H7 (cell line): ENCODE measurements at regions not wholly inside any gene's neighbourhood (a gene's known extent, or its start where the extent isn't known, plus 50 kb on each side); places are given as distances from the start of the nearest gene placed in this dataset.
"Not testable (repeated sequence)": the region's sequence is repeated elsewhere in the genome, so short reads cannot be mapped to it uniquely, and the experiment has no call there.

Experiments used
- DNase-seq: peaks from one replicate; pipeline ENCODE4 v3.0.0; 2012
- H3K27me3 ChIP-seq: 2 replicates; pipeline ENCODE4 v1.6.0; 2011; ENCODE audit warnings: mild to moderate bottlenecking, low read length; ENCODE audit not compliant: control insufficient read depth, insufficient read depth
- H3K36me3 ChIP-seq: replicated peaks from 2 replicates; pipeline ENCODE4 v1.5.1; 2011; ENCODE audit warnings: low read length; ENCODE audit not compliant: control insufficient read depth, insufficient read depth
- H3K4me3 ChIP-seq: 2 replicates; pipeline ENCODE4 v1.5.1; 2011; ENCODE audit warnings: low read depth, mild to moderate bottlenecking, control low read depth, low read length, moderate library complexity; ENCODE audit not compliant: insufficient read depth

GRCh38 chr5:171534043-171534895, 114.8 kb downstream of the FGF18 start:
- H3K36me3 ChIP-seq: no peaks in the 10 kb centered on the region
- H3K4me3 ChIP-seq: no peak overlapping the region
- H3K27me3 ChIP-seq: no peaks in the 10 kb centered on the region
- DNase-seq: no peak

DNA sequence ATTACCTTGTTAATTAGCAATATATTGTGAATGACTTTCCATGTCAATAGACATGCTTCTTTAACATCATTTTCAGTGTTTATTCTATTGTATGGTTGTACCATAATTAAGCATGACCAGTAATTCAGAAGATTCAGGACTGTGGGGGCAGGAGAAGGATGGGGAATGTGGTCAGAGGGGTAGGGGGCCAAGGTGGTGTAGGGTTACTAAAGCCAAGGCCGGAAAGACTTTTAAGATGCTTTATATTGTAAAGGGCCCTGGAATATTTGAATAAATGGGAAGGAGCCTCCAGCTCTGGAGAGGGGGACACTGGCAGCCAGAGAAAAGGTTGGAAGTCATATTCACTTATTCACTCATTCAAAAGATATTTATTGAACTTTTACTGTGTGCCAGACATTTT, 115.7 kb downstream of the FGF18 start:
- H3K27me3 ChIP-seq: no peaks in the 10 kb centered on the region
- DNase-seq: no peak
- H3K4me3 ChIP-seq: no peak overlapping the region
- H3K36me3 ChIP-seq: no peaks in the 10 kb centered on the region

GRCh38 chr5:171537070-171537849, 117.8 kb downstream of the FGF18 start:
- no peaks in the 10 kb centered on the region for H3K36me3 ChIP-seq
- DNase-seq: no peak
- H3K4me3 ChIP-seq: no peak overlapping the region
- no peaks in the 10 kb centered on the region for H3K27me3 ChIP-seq

DNA sequence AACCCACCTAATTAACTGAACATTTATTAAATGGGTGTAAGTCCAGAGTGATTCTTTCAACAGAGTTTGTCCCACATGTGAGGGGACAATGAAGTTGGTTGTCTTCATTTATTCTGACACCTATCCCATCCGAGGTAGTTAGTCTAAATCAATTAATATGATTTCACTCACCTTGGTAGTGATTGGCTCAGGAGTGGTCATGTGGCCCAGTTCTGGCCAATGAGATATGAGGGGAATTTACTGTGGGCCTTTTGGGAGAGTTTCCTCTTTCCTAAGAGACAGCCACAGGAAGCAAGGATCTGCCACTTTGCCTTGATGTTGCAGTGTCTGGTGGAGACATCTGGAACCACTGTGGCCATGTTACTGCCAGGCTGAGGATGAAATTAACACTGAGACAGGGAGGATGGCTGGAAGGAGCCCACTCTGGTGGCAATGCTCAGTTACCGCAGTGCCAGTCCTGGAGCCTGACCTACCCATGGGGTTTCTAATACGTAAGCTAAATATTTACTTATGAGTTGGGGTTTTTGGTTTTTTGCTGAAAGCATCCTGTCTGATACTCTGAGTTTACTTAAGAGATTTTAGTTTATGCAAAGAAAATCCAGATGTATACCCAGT, 118.6 kb downstream of the FGF18 start:
- DNase-seq: no peak
- Histone ChIP-seq H3K4me3 (no peak overlapping the region), H3K36me3 (no peaks in the 10 kb centered on the region)

DNA sequence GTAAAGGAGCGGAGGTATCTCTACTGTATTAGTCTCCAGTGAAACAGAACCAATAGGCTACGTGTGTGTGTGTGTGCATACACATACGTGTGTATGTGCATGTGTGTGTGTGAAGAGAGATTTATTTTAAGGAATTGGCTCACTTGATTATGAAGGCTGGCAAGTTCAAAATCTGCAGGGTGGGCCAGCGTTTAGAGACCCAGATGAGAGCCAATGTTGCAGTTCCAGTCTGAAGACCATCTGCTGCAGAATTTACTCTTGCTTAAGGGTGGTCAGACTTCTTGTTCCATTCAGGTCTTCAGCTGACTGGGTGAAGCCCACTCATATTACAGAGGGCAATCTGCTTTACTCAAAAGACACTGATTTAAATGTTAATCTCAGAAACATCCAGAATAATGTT, 119.2 kb downstream of the FGF18 start:
- Histone ChIP-seq H3K4me3 (no peak overlapping the region), H3K27me3 (no peaks in the 10 kb centered on the region), H3K36me3 (no peaks in the 10 kb centered on the region)
- no peak for DNase-seq

More for the DNA sequence above, 118.6 kb downstream of the FGF18 start:
- no peaks in the 10 kb centered on the region for H3K27me3 ChIP-seq

GRCh38 chr5:171540865-171541264, 121.4 kb downstream of the FGF18 start:
- DNase-seq: no peak
- H3K27me3 ChIP-seq: no peaks in the 10 kb centered on the region
- no peaks in the 10 kb centered on the region for H3K36me3 ChIP-seq
- H3K4me3 ChIP-seq: no peak overlapping the region

DNA sequence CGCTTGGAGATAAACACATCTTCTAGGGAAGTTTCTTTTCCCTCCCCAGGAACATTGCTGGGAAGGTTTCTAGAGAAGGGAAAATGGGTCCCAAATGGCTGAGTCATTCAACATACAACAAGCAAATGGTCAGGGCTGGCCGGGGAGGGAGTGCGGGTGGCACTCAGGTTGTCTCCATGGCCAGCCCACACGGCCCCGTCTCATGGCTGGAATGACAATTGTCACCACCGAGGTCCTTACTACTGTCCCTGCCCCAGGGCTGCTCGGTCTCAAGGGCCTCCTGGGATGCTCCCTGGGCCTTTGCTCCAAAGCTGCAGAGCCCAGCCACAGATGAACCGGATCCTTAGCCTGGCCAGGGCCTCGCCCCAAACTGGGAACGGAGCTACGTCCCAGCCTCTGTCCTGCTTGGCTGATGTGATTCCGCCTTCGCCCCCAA, 121.9 kb downstream of the FGF18 start:
- DNase-seq: no peak
- Histone ChIP-seq H3K27me3 (no peaks in the 10 kb centered on the region), H3K4me3 (no peak overlapping the region), H3K36me3 (no peaks in the 10 kb centered on the region)

DNA sequence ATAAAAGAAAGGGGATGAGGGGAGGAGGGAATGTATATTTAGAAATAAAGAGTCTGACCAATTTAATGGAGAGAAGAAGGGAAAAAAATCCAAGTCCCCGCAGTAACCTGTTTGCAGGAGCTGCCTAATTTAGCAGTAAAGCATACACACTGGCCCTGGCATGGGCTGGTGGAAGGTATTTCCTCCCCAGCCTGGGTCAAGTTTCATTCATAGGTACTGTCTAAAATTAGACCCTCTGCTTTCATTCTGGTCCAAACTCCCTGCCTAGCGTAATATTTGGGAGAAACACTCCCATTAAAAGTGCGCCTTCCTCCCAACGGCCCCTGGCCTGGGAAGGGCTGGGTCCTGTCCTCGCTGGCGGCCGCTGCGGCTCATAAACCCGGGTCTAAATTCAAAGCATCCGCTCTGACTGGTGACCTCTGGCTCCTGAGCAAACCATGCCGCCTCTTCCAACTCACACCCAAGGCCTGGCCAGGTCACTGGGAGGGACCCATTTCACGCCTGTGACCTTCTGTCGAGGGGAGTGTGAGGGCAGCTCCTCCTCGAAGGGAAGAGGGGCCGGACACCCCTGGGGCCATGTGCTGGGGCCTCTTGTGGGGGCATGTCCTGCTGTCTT, 123.2 kb downstream of the FGF18 start:
- no peak for DNase-seq
- Histone ChIP-seq H3K4me3 (no peak overlapping the region), H3K36me3 (no peaks in the 10 kb centered on the region), H3K27me3 (no peaks in the 10 kb centered on the region)

- Histone ChIP-seq H3K27me3 (no peaks in the 10 kb centered on the region), H3K36me3 (no peaks in the 10 kb centered on the region), H3K4me3 (no peak overlapping the region)
- no peak for DNase-seq
These were observed 123.8 kb downstream of the FGF18 start for GRCh38 chr5:171543148-171543815.

GRCh38 chr5:171544913-171545765, 125.7 kb downstream of the FGF18 start:
- no peak for DNase-seq
- H3K36me3 ChIP-seq: no peaks in the 10 kb centered on the region
- no peaks in the 10 kb centered on the region for H3K27me3 ChIP-seq
- no peak overlapping the region for H3K4me3 ChIP-seq

GRCh38 chr5:171549274-171549673, 129.8 kb downstream of the FGF18 start:
- no peak for DNase-seq
- H3K36me3 ChIP-seq: no peaks in the 10 kb centered on the region
- H3K27me3 ChIP-seq: no peaks in the 10 kb centered on the region
- no peak overlapping the region for H3K4me3 ChIP-seq

DNA sequence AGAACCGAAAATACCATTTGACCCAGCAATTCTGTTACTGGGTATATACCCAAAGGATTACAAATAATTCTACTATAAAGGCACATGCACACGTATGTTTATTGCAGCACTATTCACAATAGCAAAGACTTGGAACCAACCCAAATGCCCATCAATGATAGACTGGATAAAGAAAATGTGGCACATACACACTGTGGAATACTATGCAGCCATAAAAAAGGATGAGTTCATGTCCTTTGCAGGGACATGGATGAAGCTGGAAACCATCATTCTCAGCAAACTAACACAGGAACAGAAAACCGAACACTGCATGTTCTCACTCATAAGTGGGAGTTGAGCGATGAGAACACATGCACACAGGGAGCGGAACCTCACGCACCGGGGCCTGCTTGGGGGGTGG, 134.4 kb downstream of the FGF18 start:
- not testable (repeated sequence) for H3K27me3 ChIP-seq, H3K36me3 ChIP-seq, H3K4me3 ChIP-seq, DNase-seq

- H3K36me3 ChIP-seq: no peaks in the 10 kb centered on the region
- H3K27me3 ChIP-seq: no peaks in the 10 kb centered on the region
- DNase-seq: no peak
- H3K4me3 ChIP-seq: no peak overlapping the region
These were observed 135.7 kb downstream of the FGF18 start for GRCh38 chr5:171555160-171555559.
